D721Med (cell line): ENCODE measurements at regions not wholly inside any gene's neighbourhood (a gene's known extent, or its start where the extent isn't known, plus 50 kb on each side); places are given as distances from the start of the nearest gene placed in this dataset.
A peak's percentile ranks its signal among the peaks of the same experiment; 100 is the strongest.

Experiments used
- DNase-seq: peaks from one replicate; pipeline ENCODE4 v3.0.0; 2011; ENCODE audit warnings: low spot score; ENCODE audit not compliant: insufficient read length
- FAIRE-seq: peaks from 2 replicates; lab custom pipeline; 2011; peaks lifted over from hg19 to GRCh38; lab: Jason Lieb, UNC
- TF ChIP-seq, protein P1 (sequence below): IDR thresholded peaks from 2 replicates; pipeline ENCODE4 v1.5.1; 2012; ENCODE audit warnings: mild to moderate bottlenecking, control low read depth; ENCODE audit not compliant: insufficient read depth; ENCODE audit errors: missing control alignments

- no peak for DNase-seq
- FAIRE-seq = no peak
- TF ChIP-seq, protein P1, sequence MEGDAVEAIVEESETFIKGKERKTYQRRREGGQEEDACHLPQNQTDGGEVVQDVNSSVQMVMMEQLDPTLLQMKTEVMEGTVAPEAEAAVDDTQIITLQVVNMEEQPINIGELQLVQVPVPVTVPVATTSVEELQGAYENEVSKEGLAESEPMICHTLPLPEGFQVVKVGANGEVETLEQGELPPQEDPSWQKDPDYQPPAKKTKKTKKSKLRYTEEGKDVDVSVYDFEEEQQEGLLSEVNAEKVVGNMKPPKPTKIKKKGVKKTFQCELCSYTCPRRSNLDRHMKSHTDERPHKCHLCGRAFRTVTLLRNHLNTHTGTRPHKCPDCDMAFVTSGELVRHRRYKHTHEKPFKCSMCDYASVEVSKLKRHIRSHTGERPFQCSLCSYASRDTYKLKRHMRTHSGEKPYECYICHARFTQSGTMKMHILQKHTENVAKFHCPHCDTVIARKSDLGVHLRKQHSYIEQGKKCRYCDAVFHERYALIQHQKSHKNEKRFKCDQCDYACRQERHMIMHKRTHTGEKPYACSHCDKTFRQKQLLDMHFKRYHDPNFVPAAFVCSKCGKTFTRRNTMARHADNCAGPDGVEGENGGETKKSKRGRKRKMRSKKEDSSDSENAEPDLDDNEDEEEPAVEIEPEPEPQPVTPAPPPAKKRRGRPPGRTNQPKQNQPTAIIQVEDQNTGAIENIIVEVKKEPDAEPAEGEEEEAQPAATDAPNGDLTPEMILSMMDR = no peak
Measured at GRCh38 chr17:71071837-71072236, 902.5 kb downstream of the KCNJ2 start.

GRCh38 chr17:71080937-71081336 is 911.6 kb downstream of the KCNJ2 start:
- FAIRE-seq (no peak), DNase-seq (no peak)
- TF ChIP-seq, protein P1 = no peak

DNA sequence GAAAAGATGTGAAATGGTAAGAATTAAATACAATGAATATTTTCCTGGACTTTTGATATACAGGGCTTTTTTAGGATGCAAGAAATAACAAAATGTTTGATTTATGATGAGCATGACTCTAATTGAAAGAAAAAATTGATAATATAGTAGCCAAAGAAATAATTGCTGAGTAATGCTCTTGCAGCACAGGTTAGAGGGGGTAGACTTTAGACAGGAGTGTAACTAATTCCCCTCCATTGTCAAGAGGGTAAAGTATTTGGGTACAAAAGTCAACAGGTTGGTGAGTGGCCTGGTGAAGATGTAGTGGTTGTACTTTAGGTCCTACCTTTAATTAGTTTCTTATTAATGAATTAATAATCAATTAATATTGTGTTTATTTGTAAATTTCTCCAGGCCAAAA is 912.3 kb downstream of the KCNJ2 start:
- FAIRE-seq (no peak), DNase-seq (no peak)

DNA sequence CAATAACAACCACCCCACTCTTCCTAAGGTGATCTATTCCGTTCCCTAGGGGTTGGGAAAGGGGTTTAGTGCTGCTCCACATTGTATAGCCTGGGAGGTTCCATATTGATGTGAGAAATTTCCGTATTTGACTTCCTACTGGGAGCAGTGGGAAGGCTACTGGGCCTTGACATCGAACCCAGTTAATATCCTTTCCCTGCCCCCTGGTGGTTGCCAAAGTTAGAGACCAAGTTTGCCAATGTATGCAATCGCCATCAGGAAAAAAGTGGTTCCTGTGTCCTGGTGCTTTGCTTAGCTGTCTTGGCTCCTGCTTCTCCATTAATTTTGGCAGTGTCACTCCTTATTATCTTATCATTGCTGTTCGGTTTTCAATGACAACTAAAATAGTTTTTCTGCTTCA is 914.9 kb downstream of the KCNJ2 start:
- TF ChIP-seq, protein P1 = peak; percentile 76
- DNase-seq = no peak
- no peak for FAIRE-seq

More for the DNA sequence above, 912.3 kb downstream of the KCNJ2 start:
- TF ChIP-seq, protein P1 = no peak

GRCh38 chr17:71084838-71085237 is 915.5 kb downstream of the KCNJ2 start:
- TF ChIP-seq, protein P1 = no peak
- FAIRE-seq = no peak

GRCh38 chr17:71085238-71086033 is 916.1 kb downstream of the KCNJ2 start:
- DNase-seq (no peak), FAIRE-seq (no peak)
- TF ChIP-seq, protein P1 = peak; percentile 86

More at GRCh38 chr17:71084838-71085237, 915.5 kb downstream of the KCNJ2 start:
- no peak for DNase-seq

GRCh38 chr17:71089431-71089830 is 920.1 kb downstream of the KCNJ2 start:
- DNase-seq = no peak
- FAIRE-seq = no peak

More at GRCh38 chr17:71089431-71089830, 920.1 kb downstream of the KCNJ2 start:
- TF ChIP-seq, protein P1 = no peak
